ENCODE measurements at regions not wholly inside any gene's neighbourhood (a gene's known extent, or its start where the extent isn't known, plus 50 kb on each side); places are given as distances from the start of the nearest gene placed in this dataset.
A peak's percentile ranks its signal among the peaks of the same experiment; 100 is the strongest.

GRCh38 chr9:121550041-121550440 lies 50.4 kb upstream of the GGTA1 start:
- peaks cover 7% of the 10 kb centered on the region for H3K4me1 Mint-ChIP-seq (ENCODE audit: low read depth)
- H3K9me3 Mint-ChIP-seq = no peaks in the 10 kb centered on the region
- DNase-seq = no peak
- H3K27ac Mint-ChIP-seq = no peak overlapping the region
- H3K27me3 Mint-ChIP-seq = peaks cover 57% of the 10 kb centered on the region
- no peaks in the 10 kb centered on the region for H3K36me3 Mint-ChIP-seq (ENCODE audit: low read depth)
- H3K4me3 Mint-ChIP-seq = no peak overlapping the region

- no peaks in the 10 kb centered on the region for H3K36me3 Mint-ChIP-seq (ENCODE audit: low read depth)
- H3K4me1 Mint-ChIP-seq (ENCODE audit: low read depth) = peaks cover 7% of the 10 kb centered on the region
- H3K27me3 Mint-ChIP-seq = peaks cover 53% of the 10 kb centered on the region
- peak; percentile 84 for DNase-seq
- no peaks in the 10 kb centered on the region for H3K9me3 Mint-ChIP-seq
- no peak overlapping the region for H3K4me3 Mint-ChIP-seq
- no peak overlapping the region for H3K27ac Mint-ChIP-seq
Observed at GRCh38 chr9:121550569-121551512, 51.2 kb upstream of the GGTA1 start.

GRCh38 chr9:121551985-121552753 lies 52.5 kb upstream of the GGTA1 start:
- no peak overlapping the region for H3K4me3 Mint-ChIP-seq
- no peaks in the 10 kb centered on the region for H3K36me3 Mint-ChIP-seq (ENCODE audit: low read depth)
- peaks cover 7% of the 10 kb centered on the region for H3K4me1 Mint-ChIP-seq (ENCODE audit: low read depth)
- H3K27me3 Mint-ChIP-seq = peaks cover 49% of the 10 kb centered on the region
- DNase-seq = no peak
- no peaks in the 10 kb centered on the region for H3K9me3 Mint-ChIP-seq
- no peak overlapping the region for H3K27ac Mint-ChIP-seq

- peaks cover 29% of the 10 kb centered on the region for H3K27me3 Mint-ChIP-seq
- no peak for DNase-seq
- H3K36me3 Mint-ChIP-seq (ENCODE audit: low read depth) = no peaks in the 10 kb centered on the region
- peaks cover 10% of the 10 kb centered on the region for H3K4me1 Mint-ChIP-seq (ENCODE audit: low read depth)
- no peak overlapping the region for H3K27ac Mint-ChIP-seq
- H3K9me3 Mint-ChIP-seq = no peaks in the 10 kb centered on the region
- H3K4me3 Mint-ChIP-seq = no peak overlapping the region
Observed at GRCh38 chr9:121556082-121556481, 56.4 kb upstream of the GGTA1 start.

GRCh38 chr9:121556580-121556979 lies 56.9 kb upstream of the GGTA1 start:
- Mint-ChIP-seq H3K4me3 (no peak overlapping the region), H3K27me3 (peaks cover 24% of the 10 kb centered on the region), H3K9me3 (no peaks in the 10 kb centered on the region), H3K36me3 (ENCODE audit: low read depth) (no peaks in the 10 kb centered on the region), H3K27ac (no peak overlapping the region), H3K4me1 (ENCODE audit: low read depth) (peaks cover 10% of the 10 kb centered on the region)
- DNase-seq = no peak

- no peak for DNase-seq
- Mint-ChIP-seq H3K27ac (no peak overlapping the region), H3K36me3 (ENCODE audit: low read depth) (no peaks in the 10 kb centered on the region)
Observed at GRCh38 chr9:121557581-121558447, 58.2 kb upstream of the GGTA1 start.

GRCh38 chr9:121558473-121558872 lies 58.8 kb upstream of the GGTA1 start:
- Mint-ChIP-seq H3K27ac (no peak overlapping the region), H3K4me3 (no peak overlapping the region), H3K9me3 (no peaks in the 10 kb centered on the region), H3K27me3 (peaks cover 15% of the 10 kb centered on the region), H3K36me3 (ENCODE audit: low read depth) (no peaks in the 10 kb centered on the region), H3K4me1 (ENCODE audit: low read depth) (peaks cover 10% of the 10 kb centered on the region)
- DNase-seq = no peak

More at GRCh38 chr9:121557581-121558447, 58.2 kb upstream of the GGTA1 start:
- Mint-ChIP-seq H3K27me3 (peaks cover 15% of the 10 kb centered on the region), H3K4me1 (ENCODE audit: low read depth) (peaks cover 10% of the 10 kb centered on the region), H3K9me3 (no peaks in the 10 kb centered on the region), H3K4me3 (no peak overlapping the region)

GRCh38 chr9:121559183-121559582 lies 59.5 kb upstream of the GGTA1 start:
- DNase-seq = no peak
- H3K4me3 Mint-ChIP-seq = no peak overlapping the region
- H3K4me1 Mint-ChIP-seq (ENCODE audit: low read depth) = peaks cover 10% of the 10 kb centered on the region
- H3K36me3 Mint-ChIP-seq (ENCODE audit: low read depth) = no peaks in the 10 kb centered on the region
- H3K9me3 Mint-ChIP-seq = no peaks in the 10 kb centered on the region
- H3K27ac Mint-ChIP-seq = peak overlapping the region; percentile 14
- H3K27me3 Mint-ChIP-seq = peaks cover 15% of the 10 kb centered on the region

GRCh38 chr9:121560921-121561320 lies 61.3 kb upstream of the GGTA1 start:
- Mint-ChIP-seq H3K4me1 (ENCODE audit: low read depth) (peaks cover 10% of the 10 kb centered on the region), H3K27ac (no peak overlapping the region), H3K27me3 (peaks cover 14% of the 10 kb centered on the region), H3K4me3 (no peak overlapping the region), H3K36me3 (ENCODE audit: low read depth) (no peaks in the 10 kb centered on the region), H3K9me3 (no peaks in the 10 kb centered on the region)
- no peak for DNase-seq

- H3K27me3 Mint-ChIP-seq = peaks cover 15% of the 10 kb centered on the region
- no peaks in the 10 kb centered on the region for H3K9me3 Mint-ChIP-seq
- H3K27ac Mint-ChIP-seq = no peak overlapping the region
- peaks cover 10% of the 10 kb centered on the region for H3K4me1 Mint-ChIP-seq (ENCODE audit: low read depth)
- H3K4me3 Mint-ChIP-seq = no peak overlapping the region
- no peak for DNase-seq
- H3K36me3 Mint-ChIP-seq (ENCODE audit: low read depth) = no peaks in the 10 kb centered on the region
Observed at GRCh38 chr9:121561385-121562222, 62.0 kb upstream of the GGTA1 start.

- no peak overlapping the region for H3K27ac Mint-ChIP-seq
- DNase-seq = no peak
- peaks cover 10% of the 10 kb centered on the region for H3K4me1 Mint-ChIP-seq (ENCODE audit: low read depth)
- no peaks in the 10 kb centered on the region for H3K36me3 Mint-ChIP-seq (ENCODE audit: low read depth)
- no peaks in the 10 kb centered on the region for H3K9me3 Mint-ChIP-seq
- H3K27me3 Mint-ChIP-seq = peaks cover 11% of the 10 kb centered on the region
- no peak overlapping the region for H3K4me3 Mint-ChIP-seq
Observed at GRCh38 chr9:121562301-121562700, 62.7 kb upstream of the GGTA1 start.

GRCh38 chr9:121563425-121563824 lies 63.8 kb upstream of the GGTA1 start:
- H3K4me3 Mint-ChIP-seq = no peak overlapping the region
- H3K4me1 Mint-ChIP-seq (ENCODE audit: low read depth) = peaks cover 1% of the 10 kb centered on the region
- peaks cover 8% of the 10 kb centered on the region for H3K27me3 Mint-ChIP-seq
- no peaks in the 10 kb centered on the region for H3K36me3 Mint-ChIP-seq (ENCODE audit: low read depth)
- no peak overlapping the region for H3K27ac Mint-ChIP-seq
- no peaks in the 10 kb centered on the region for H3K9me3 Mint-ChIP-seq
- DNase-seq = no peak

- DNase-seq = no peak
- H3K36me3 Mint-ChIP-seq (ENCODE audit: low read depth) = no peaks in the 10 kb centered on the region
- H3K4me3 Mint-ChIP-seq = no peak overlapping the region
- peaks cover 8% of the 10 kb centered on the region for H3K27me3 Mint-ChIP-seq
- H3K27ac Mint-ChIP-seq = no peak overlapping the region
- no peaks in the 10 kb centered on the region for H3K4me1 Mint-ChIP-seq (ENCODE audit: low read depth)
- no peaks in the 10 kb centered on the region for H3K9me3 Mint-ChIP-seq
Observed at GRCh38 chr9:121563881-121564460, 64.3 kb upstream of the GGTA1 start.
